Activated naive CD4-positive, alpha-beta T cell (primary cell): ENCODE measurements at regions not wholly inside any gene's neighbourhood (a gene's known extent, or its start where the extent isn't known, plus 50 kb on each side); places are given as distances from the start of the nearest gene placed in this dataset.

ENCODE experiments used
- DNase-seq, 4 experiments: peaks; one replicate each; lab custom pipeline; 2025; lab: John Stamatoyannopoulos, UW

DNA sequence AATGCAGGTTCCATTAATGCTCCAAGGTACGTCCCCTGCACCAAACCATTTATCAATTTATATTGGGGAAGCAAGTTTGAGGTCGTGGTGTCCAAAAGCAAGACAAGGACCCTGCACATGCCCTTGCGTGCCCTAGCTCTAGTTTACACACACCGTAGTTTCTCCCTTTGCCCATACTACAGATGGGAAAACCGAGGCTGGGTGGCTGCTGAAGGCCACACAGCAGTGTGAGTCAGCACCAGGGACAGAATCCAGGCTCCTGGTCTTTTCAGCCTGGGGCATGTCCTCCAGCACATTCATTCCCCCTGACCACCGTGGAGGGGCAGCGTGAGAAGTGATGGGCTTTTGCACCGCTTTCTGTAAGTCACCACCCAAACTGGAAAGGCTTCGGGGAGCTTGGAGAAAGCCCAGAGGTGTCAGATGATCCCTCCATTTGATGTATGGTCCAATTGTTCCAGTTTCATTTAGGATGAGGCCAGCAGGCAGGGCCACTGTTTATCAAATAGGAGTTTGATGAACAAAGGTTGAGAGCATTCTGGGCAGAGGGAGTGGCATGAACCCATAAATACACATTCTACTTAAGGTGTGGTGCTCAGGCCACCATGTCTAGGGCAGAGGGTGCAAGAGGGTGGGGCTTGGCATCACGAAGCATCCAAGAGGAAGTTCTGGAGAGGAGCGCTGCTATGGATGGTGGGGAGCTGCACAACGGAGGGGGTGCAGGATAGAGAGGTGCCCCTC is 274.1 kb downstream of the HAUS1 start:
- DNase-seq: no peak

DNA sequence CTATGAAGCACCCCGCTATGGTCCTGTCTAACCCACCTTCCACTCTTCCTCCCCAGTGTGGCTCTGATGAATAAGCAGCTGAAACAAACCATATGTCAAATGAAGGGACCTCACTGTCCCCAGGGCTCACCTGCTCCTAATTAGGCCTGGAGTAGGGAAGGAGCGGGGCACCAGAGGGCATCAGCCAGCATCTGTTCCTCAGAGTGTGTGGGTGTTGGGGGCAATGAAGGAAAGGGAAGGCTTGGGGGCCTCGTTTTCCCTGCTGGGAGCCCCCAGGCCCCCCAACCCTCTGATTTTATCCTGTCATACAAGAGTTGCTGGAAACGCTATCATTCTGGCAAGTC is 274.7 kb downstream of the HAUS1 start:
- DNase-seq: no peak

DNA sequence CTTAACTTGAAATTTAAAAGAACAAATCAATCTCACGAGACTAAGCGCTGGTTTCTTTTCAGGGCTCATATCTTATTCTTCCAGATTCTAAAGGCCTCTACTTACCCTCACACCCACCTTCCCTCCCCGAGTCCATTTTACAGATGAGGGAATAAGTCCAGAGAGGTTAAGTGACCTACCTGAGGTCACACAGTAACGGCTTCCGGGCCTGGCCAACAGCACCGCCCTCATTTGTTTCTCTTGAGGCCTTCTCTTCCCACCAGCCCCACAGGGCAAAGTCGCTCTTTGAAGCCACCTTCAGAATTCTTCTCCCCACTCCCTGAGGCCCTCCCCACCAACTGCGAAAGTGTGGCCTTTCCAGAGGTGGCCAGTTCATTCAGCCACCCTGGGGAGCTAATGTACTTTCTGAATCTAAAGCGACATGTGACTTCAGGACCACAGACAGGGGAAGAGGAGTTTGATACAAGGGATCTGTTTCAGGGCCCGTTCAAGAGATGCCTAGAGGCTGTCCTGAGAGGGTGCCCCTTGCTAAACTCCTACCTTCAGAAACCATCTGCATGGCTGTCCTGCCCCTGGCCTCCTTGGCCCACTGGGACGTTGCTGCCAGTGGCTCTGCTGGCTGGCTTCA is 275.3 kb downstream of the HAUS1 start:
- DNase-seq: no peak

DNA sequence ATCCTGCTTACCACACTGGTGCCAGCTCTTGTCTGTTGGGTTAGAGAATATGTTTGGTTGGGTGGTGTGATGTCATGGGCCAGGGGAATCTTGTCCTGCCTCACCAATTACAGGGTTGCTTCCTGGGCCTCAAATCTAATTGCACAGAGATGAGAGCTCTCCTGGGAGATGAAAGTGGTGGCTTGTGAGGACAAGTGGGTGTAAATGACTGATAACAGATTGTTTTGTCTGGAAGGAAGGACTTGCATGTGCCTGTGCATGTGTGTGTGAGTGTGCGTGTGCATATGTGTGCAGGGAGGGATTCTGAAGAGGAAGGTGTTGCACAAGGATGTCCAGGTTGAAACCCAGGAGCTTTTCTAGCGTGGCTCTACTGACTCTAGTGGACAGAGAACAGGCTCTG is 271.9 kb downstream of the LOXHD1 start:
- DNase-seq: no peak

DNA sequence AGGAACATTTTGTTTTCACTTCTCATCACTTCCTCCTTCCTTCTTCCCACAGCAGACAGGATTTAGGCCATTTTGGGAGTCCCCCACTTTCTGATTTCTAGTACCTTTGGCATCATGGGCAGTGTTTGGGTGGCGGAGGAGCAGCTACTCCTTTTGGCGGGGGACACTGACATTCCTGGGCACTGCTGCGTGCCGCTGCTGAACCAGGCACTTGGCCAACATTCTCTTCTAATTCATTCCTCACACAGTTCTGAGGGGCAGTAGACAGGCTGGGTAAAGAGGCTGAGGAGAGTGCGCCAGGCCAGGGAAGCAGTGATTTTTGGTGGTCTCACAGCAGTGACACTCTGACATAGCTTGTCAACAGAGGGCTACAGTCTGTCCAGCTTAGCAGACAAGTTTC is 270.2 kb downstream of the LOXHD1 start:
- DNase-seq: no peak

DNA sequence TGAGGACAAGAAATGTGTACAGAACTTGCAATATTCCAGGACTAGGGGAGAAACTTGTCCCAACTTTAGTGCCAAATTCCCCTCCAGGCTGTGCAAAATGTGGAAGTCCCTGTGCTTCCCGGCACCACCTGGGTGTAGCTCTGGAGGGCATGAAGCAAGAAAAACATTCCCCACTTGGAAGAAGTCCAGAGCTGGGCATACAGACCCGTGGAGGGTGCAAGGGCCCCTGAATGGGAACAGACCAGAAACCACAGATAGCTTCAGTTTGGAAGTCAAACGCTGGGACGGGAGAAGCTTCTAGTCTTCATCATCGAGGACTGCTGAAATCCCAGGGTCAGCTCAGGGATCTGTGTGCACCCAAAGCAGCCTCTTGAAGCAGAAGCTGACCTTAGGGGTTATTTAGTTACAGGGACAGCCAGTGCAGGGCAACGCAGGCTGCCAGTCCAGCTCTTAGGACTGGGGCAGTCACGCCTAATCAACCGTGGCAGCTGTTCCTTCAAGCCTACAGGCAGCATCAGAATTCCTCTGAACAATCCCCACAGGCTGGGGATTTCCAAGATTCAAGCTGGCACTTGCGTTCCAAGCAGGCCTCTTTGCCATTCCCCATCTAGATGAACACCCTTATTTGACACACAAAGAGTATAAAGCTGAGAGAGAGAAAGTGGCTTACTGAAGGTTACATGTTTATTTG is 269.4 kb downstream of the LOXHD1 start:
- DNase-seq: no peak

GRCh38 chr18:46388286-46388685 is 268.7 kb downstream of the LOXHD1 start:
- no peak for DNase-seq

DNA sequence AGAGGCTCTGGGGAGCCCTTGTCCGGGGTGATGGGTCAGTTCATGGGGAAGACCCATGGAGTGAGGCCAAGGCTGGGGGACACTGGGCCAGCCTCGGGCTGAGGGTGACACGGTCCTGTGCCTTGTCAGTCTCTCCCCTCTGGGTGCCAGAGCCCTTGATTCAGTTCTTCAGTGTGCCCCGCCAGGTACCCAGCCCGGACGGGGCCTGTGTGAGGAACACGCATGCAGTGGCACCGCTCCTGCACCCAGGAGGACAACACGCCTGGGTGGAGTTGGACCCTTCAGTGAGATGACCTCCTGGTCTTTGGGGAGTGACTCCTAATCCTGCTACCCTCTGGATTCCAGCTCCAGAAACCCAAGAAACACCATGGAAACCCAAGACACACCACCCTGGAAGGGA is 264.4 kb downstream of the LOXHD1 start:
- no peak for DNase-seq

DNA sequence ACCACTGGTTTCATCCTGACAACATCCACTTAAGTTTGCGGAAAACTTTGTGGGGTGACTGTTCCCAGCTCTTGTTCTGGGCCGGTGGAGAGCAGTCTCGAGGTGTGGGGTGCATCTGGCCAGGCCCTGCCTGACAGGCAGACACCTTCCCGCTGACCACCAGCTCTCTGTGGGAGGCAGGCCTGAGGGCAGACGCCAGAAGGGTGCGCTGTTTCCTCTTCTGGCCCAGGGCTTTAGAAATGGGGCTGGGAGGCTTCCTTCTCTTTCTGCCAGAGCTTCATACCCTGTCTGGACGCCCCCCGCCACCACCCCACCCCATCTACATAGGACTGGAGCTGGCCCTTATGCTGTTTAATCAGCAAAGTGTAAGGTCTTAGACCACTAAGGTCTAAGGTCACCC is 263.8 kb downstream of the LOXHD1 start:
- no peak for DNase-seq

- DNase-seq: no peak
These were observed 263.1 kb downstream of the LOXHD1 start for GRCh38 chr18:46393961-46394360.

GRCh38 chr18:46395795-46396194 is 261.2 kb downstream of the LOXHD1 start:
- DNase-seq: no peak

GRCh38 chr18:46397174-46397573 is 259.8 kb downstream of the LOXHD1 start:
- DNase-seq: no peak

GRCh38 chr18:46398005-46398404 is 259.0 kb downstream of the LOXHD1 start:
- no peak for DNase-seq

DNA sequence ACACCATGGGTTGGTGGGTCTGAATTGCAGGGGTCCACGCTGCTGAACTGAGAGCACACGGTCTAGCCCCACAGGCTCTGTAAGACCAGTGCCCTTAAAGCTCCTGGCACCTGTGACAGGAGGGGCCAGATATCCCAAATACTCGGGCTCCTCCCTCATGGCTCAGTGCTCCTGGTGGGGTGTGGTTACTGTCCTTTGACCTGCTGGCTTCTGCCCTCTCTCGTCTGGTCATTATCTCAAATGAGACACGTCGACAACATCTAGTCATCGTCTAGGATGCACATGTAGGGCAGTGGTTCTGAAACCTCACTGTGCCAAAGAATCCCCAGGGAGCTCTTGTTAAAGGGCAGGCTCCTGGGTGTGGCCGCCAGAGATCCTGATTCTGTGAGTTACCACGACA is 258.4 kb downstream of the LOXHD1 start:
- no peak for DNase-seq

GRCh38 chr18:46399303-46399702 is 257.7 kb downstream of the LOXHD1 start:
- DNase-seq: no peak

- DNase-seq: no peak
These were observed 256.6 kb downstream of the LOXHD1 start for GRCh38 chr18:46400449-46400848.

GRCh38 chr18:46401486-46402070 is 255.4 kb downstream of the LOXHD1 start:
- DNase-seq: no peak

DNA sequence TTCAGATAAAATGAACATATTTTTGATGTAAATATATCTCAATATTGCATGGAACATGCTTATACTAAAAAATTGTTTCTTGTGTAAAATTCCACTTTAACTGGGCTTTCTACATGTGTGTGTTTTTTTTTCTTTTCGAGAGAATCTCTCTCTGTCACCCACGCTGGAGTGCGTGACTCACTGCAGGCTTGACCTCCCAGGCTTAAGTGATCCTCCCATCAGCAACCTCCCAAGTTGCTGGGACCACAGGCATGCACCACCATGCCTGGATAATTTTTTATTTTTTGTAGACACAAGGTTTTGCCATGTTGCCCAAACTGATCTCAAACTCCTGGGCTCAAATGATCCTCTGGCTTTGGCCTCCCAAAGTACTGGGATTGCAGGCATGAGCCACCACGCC is 254.6 kb downstream of the LOXHD1 start:
- no peak for DNase-seq

DNA sequence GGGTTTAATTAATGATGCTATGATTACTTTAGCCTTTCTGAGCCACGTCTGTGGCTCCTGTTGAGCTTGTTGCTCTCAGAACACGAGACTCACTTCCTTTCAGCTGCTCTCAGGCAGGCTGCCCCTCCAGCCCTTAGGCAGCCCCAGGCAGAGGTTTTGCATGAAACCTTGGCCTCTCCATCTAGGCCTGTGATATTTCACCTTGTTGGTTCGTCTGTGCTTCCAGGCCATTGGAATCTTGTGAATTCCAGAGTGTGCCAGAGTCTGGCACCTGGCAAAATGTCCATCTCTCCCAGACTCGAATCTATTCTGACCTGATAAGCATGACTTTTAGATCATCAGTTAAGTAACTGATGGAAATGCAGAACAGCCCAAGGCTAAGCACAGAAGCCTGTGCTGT is 254.1 kb downstream of the LOXHD1 start:
- no peak for DNase-seq

GRCh38 chr18:46405832-46406538 is 251.0 kb downstream of the LOXHD1 start:
- no peak for DNase-seq

DNA sequence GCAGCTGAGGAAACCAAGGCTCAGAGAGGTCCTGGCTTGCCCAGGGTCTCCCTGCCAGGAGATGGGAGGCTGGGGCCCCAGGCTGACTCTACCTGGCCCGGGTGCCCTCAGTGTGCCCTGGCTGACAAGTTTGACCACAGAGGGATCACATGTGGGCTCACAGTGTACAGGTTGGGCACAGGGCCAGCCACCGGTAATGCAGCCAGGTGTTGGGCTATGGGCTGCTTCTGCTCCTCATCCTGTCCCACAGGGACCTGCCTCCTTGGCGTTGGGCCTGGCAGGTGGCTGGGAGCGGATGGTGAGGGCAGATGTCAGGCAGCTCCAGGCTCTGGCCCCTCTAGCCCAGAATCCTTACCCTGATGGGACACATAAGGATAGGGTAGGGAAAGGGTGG is 250.5 kb downstream of the LOXHD1 start:
- no peak for DNase-seq

- no peak for DNase-seq
These were observed 249.4 kb downstream of the LOXHD1 start for GRCh38 chr18:46407486-46408166.
